Lower leg skin (tissue), 3 donors: ENCODE measurements at regions not wholly inside any gene's neighbourhood (a gene's known extent, or its start where the extent isn't known, plus 50 kb on each side); places are given as distances from the start of the nearest gene placed in this dataset.

Experiments
- CTCF ChIP-seq, 3 donors: fragments of 450-650 bp; IDR thresholded peaks; one replicate each; pipeline ENCODE4 v1.5.1; 2016; ENCODE audit warnings: antibody characterized with exemption in 3 of 3, mild to moderate bottlenecking in 3 of 3, moderate library complexity in 2 of 3
- POLR2A ChIP-seq, 2 donors: fragments of 450-650 bp; IDR thresholded peaks; one replicate each; pipeline ENCODE4 v1.6.1; 2016 to 2017; ENCODE audit warnings: antibody characterized with exemption in 2 of 2, mild to moderate bottlenecking in 1 of 2, moderate library complexity in 1 of 2

GRCh38 chr3:150323770-150324169, 84.3 kb upstream of the TSC22D2 start:
- TF ChIP-seq CTCF (IDR thresholded peaks at IDR 0.05) (no peak), POLR2A (IDR thresholded peaks at IDR 0.05) (no peak)
